Fibroblast of lung (primary cell): ENCODE measurements at regions not wholly inside any gene's neighbourhood (a gene's known extent, or its start where the extent isn't known, plus 50 kb on each side); places are given as distances from the start of the nearest gene placed in this dataset.

Experiments
- CTCF ChIP-seq, 2 donors: IDR thresholded peaks in 1 of 2; conservative IDR thresholded peaks in 1 of 2; 1 replicate in 1 of 2; 2 replicates in 1 of 2; pipeline ENCODE4 v1.5.1; 2011 to 2012; ENCODE audit warnings: low read length in 2 of 2, control low read depth in 1 of 2, inconsistent platforms in 1 of 2, low read depth in 1 of 2, mild to moderate bottlenecking in 1 of 2
- EZH2 ChIP-seq: IDR thresholded peaks from 2 replicates; pipeline ENCODE4 v1.5.1; 2012; ENCODE audit warnings: low read length, control low read depth, mild to moderate bottlenecking; ENCODE audit errors: missing control alignments

DNA sequence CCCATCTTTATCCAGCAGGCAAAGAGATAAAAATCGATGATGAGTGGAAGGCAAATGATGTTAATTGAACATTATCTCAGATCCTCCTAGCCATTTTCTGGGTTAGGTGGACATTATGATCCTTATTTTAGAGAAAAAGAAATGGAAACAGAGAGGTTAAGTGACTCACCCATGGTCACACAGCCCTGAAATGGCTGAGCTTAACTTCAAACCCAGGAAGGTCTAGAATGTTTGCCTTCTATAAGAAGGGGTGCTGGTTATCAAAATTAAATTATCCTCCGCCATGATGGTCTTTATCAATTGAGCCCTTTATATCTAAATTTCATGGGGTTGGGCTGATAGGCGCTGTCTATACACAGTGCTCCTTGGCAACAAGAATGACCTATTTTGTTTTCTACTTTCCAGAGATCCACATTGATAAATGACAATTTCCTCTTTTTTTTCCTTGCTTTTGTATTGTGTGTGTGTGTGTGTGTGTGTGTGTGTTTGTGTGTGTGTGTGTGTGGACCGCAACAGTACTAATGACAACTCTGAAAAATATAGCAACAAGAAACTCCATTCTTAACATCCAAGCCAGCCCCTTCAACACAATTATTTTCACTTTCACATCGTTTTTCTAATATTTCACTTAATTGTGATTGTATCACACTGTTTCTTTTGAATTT, 571.9 kb downstream of the VRK1 start:
- TF ChIP-seq CTCF (conservative IDR thresholded peaks at IDR 0.05 in 1 of 2, IDR thresholded peaks at IDR 0.05 in 1 of 2; ENCODE audit: low read depth in 1 of 2, low read length in 2 of 2) (no peak), EZH2 (no peak)
